ENCODE measurements at regions not wholly inside any gene's neighbourhood (a gene's known extent, or its start where the extent isn't known, plus 50 kb on each side); places are given as distances from the start of the nearest gene placed in this dataset.

DNA sequence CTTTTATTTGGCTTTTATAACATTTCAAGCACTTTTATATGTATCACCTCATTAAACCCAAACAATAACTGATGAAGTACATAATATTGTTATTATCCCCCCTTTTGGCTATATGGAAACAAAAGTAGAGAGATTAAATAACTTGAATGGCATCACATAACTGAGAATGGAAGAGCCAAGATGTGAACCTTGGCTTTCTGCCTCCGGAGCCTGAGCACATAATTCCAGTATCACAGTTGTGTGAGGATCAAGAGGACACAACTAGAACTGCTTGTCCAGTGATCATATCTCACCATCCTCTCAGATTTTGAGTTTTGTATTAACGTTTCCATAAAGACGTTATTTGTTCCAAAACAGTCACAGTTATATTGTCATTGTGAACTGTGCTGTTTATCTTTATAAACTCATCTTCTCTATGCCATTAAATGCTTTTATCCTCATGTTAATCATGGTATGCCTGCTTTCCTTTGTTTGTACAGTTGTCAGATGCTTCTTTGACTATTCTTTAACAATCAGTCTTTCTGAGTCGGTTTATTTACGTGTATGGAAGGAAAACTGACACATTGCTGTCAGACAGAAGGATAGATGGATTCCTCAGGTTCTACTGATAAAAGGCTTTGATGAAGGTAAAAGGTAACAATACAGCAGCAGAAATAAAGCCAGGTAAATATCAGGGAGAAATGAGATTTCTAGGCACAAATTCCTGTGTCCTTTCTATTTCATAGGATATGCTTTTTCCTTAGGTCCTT, 92.0 kb upstream of the FAM13C start:
- no peak for TF ChIP-seq EZH2 (optimal IDR thresholded peaks at IDR 0.05; ENCODE audit: low read depth, low read length)
- TF ChIP-seq, protein P1, sequence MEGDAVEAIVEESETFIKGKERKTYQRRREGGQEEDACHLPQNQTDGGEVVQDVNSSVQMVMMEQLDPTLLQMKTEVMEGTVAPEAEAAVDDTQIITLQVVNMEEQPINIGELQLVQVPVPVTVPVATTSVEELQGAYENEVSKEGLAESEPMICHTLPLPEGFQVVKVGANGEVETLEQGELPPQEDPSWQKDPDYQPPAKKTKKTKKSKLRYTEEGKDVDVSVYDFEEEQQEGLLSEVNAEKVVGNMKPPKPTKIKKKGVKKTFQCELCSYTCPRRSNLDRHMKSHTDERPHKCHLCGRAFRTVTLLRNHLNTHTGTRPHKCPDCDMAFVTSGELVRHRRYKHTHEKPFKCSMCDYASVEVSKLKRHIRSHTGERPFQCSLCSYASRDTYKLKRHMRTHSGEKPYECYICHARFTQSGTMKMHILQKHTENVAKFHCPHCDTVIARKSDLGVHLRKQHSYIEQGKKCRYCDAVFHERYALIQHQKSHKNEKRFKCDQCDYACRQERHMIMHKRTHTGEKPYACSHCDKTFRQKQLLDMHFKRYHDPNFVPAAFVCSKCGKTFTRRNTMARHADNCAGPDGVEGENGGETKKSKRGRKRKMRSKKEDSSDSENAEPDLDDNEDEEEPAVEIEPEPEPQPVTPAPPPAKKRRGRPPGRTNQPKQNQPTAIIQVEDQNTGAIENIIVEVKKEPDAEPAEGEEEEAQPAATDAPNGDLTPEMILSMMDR (IDR thresholded peaks at IDR 0.05; ENCODE audit: low read length): no peak

All from MM.1S (cell line).